Endodermal cell (in vitro differentiated cells): ENCODE measurements at regions not wholly inside any gene's neighbourhood (a gene's known extent, or its start where the extent isn't known, plus 50 kb on each side); places are given as distances from the start of the nearest gene placed in this dataset.

Experiments used
- DNase-seq: peaks from one replicate; pipeline ENCODE4 v3.0.0-alpha.2; 2017
- H3K27ac ChIP-seq: 2 replicates; pipeline ENCODE4 v1.5.1; 2013; ENCODE audit warnings: mild to moderate bottlenecking, low read depth, low read length, moderate library complexity
- H3K27me3 ChIP-seq: 2 replicates; pipeline ENCODE4 v1.6.1; 2013; ENCODE audit warnings: mild to moderate bottlenecking, low read length, moderate library complexity; ENCODE audit not compliant: insufficient read depth, control insufficient read depth, poor library complexity, severe bottlenecking
- H3K36me3 ChIP-seq: 2 replicates; pipeline ENCODE4 v1.7.0; 2013; ENCODE audit warnings: mild to moderate bottlenecking, low read length, moderate library complexity; ENCODE audit not compliant: control insufficient read depth, insufficient read depth
- H3K4me1 ChIP-seq: one replicate; pipeline ENCODE4 v1.7.0; 2013; ENCODE audit warnings: low read length; ENCODE audit not compliant: control insufficient read depth, insufficient read depth
- H3K4me3 ChIP-seq: 2 replicates; pipeline ENCODE4 v1.5.1; 2013; ENCODE audit warnings: mild to moderate bottlenecking, low read length, moderate library complexity
- H3K9ac ChIP-seq: 2 replicates; pipeline ENCODE4 v1.6.1; 2013; ENCODE audit warnings: mild to moderate bottlenecking, low read length, moderate library complexity; ENCODE audit not compliant: poor library complexity, severe bottlenecking; ENCODE audit errors: extremely low read depth
- H3K9me3 ChIP-seq: 2 replicates; pipeline ENCODE4 v1.6.1; 2013; ENCODE audit warnings: mild to moderate bottlenecking, low read length, moderate library complexity; ENCODE audit not compliant: control insufficient read depth
- H3K27ac Mint-ChIP-seq: 2 replicates; pipeline ENCODE4 v1.8.0; 2020; ENCODE audit warnings: mixed read lengths
- H3K27me3 Mint-ChIP-seq: 2 replicates; pipeline ENCODE4 v1.8.0; 2021; ENCODE audit warnings: mild to moderate bottlenecking, mixed read lengths; ENCODE audit not compliant: insufficient read depth
- H3K36me3 Mint-ChIP-seq: 2 replicates; pipeline ENCODE4 v1.8.0; 2020; ENCODE audit warnings: low read depth, mixed read lengths
- H3K4me1 Mint-ChIP-seq: 2 replicates; pipeline ENCODE4 v1.8.0; 2020; ENCODE audit warnings: mixed read lengths
- H3K4me3 Mint-ChIP-seq: 2 replicates; pipeline ENCODE4 v1.8.0; 2020; ENCODE audit warnings: mild to moderate bottlenecking, moderate library complexity, mixed read lengths
- H3K9me3 Mint-ChIP-seq: 2 replicates; pipeline ENCODE4 v1.8.0; 2020; ENCODE audit warnings: mild to moderate bottlenecking, mixed read lengths
- CTCF ChIP-seq: fragments of 200-600 bp; sonication (generic); conservative IDR thresholded peaks from 2 replicates; pipeline ENCODE4 v1.5.0; 2021; ENCODE audit warnings: antibody characterized with exemption, mild to moderate bottlenecking
- WGBS, 2 experiments: methylation state at CpG; one replicate each; pipeline versions ENCODE4 v1.1.5 to v1.1.7; 2013; ENCODE audit warnings: missing lambda C conversion rate in 2 of 2, mixed read lengths in 1 of 2; ENCODE audit not compliant: insufficient coverage in 1 of 2, insufficient read length in 1 of 2; 5-methylcytosine and 5-hydroxymethylcytosine counted together

GRCh38 chr5:136527311-136527710 lies 162.0 kb upstream of the TRPC7 start:
- H3K4me1 ChIP-seq: peaks cover 18% of the 10 kb centered on the region
- Mint-ChIP-seq H3K4me3 (no peak overlapping the region), H3K27me3 (no peaks in the 10 kb centered on the region), H3K36me3 (no peaks in the 10 kb centered on the region), H3K9me3 (no peaks in the 10 kb centered on the region), H3K27ac (no peak overlapping the region), H3K4me1 (peaks cover 53% of the 10 kb centered on the region)
- H3K36me3 ChIP-seq: no peaks in the 10 kb centered on the region
- no peaks in the 10 kb centered on the region for H3K27me3 ChIP-seq
- no peak for TF ChIP-seq CTCF
- no peak overlapping the region for H3K9ac ChIP-seq
- no peak overlapping the region for H3K4me3 ChIP-seq
- WGBS, 2 experiments: 94 to 97% methylated on average over 4 of the region's 4 CpGs
- H3K27ac ChIP-seq: no peak overlapping the region
- DNase-seq: no peak
- H3K9me3 ChIP-seq: no peaks in the 10 kb centered on the region

- peaks cover 56% of the 10 kb centered on the region for H3K4me1 Mint-ChIP-seq
- Histone ChIP-seq H3K4me3 (no peak overlapping the region), H3K27me3 (no peaks in the 10 kb centered on the region), H3K27ac (no peak overlapping the region), H3K4me1 (peaks cover 18% of the 10 kb centered on the region), H3K9me3 (no peaks in the 10 kb centered on the region), H3K9ac (no peak overlapping the region), H3K36me3 (no peaks in the 10 kb centered on the region)
- no peaks in the 10 kb centered on the region for H3K27me3 Mint-ChIP-seq
- no peaks in the 10 kb centered on the region for H3K9me3 Mint-ChIP-seq
- no peak for TF ChIP-seq CTCF
- 67 to 83% methylated on average over 1 to 5 of the region's 5 CpGs for WGBS, 2 experiments
- no peak overlapping the region for H3K4me3 Mint-ChIP-seq
- no peak overlapping the region for H3K27ac Mint-ChIP-seq
- no peak for DNase-seq
- no peaks in the 10 kb centered on the region for H3K36me3 Mint-ChIP-seq
These were observed 161.4 kb upstream of the TRPC7 start for GRCh38 chr5:136526791-136527190.

- Mint-ChIP-seq H3K9me3 (no peaks in the 10 kb centered on the region), H3K36me3 (no peaks in the 10 kb centered on the region), H3K27ac (peak overlapping the region; percentile 42), H3K4me3 (no peak overlapping the region), H3K4me1 (peaks cover 60% of the 10 kb centered on the region), H3K27me3 (no peaks in the 10 kb centered on the region)
- Histone ChIP-seq H3K9me3 (no peaks in the 10 kb centered on the region), H3K36me3 (no peaks in the 10 kb centered on the region), H3K4me1 (peaks cover 18% of the 10 kb centered on the region), H3K27me3 (no peaks in the 10 kb centered on the region), H3K27ac (no peak overlapping the region), H3K4me3 (no peak overlapping the region), H3K9ac (no peak overlapping the region)
- WGBS, 2 experiments: 87 to 92% methylated on average over 3 to 4 of the region's 4 CpGs
- no peak for TF ChIP-seq CTCF
- DNase-seq: no peak
These were observed 160.7 kb upstream of the TRPC7 start for GRCh38 chr5:136526021-136526420.
